Activated naive CD8-positive, alpha-beta T cell treated with anti-CD3 and anti-CD28 coated beads for 36 hours (primary cell): ENCODE measurements at regions not wholly inside any gene's neighbourhood (a gene's known extent, or its start where the extent isn't known, plus 50 kb on each side); places are given as distances from the start of the nearest gene placed in this dataset.

Experiments
- DNase-seq: peaks from one replicate; pipeline ENCODE4 v3.0.0; 2021
- H3K27ac Mint-ChIP-seq: one replicate; pipeline ENCODE4 v1.8.0; 2022; ENCODE audit warnings: mild to moderate bottlenecking, moderate library complexity, mixed read lengths
- H3K27me3 Mint-ChIP-seq: one replicate; pipeline ENCODE4 v1.8.0; 2022; ENCODE audit warnings: mild to moderate bottlenecking, mixed read lengths
- H3K36me3 Mint-ChIP-seq: one replicate; pipeline ENCODE4 v1.8.0; 2021; ENCODE audit warnings: mild to moderate bottlenecking, mixed read lengths
- H3K4me1 Mint-ChIP-seq: one replicate; pipeline ENCODE4 v1.8.0; 2021; ENCODE audit warnings: mixed read lengths
- H3K4me3 Mint-ChIP-seq: one replicate; pipeline ENCODE4 v1.8.0; 2022; ENCODE audit warnings: mild to moderate bottlenecking, moderate library complexity, mixed read lengths
- H3K9me3 Mint-ChIP-seq: one replicate; pipeline ENCODE4 v1.8.0; 2022; ENCODE audit warnings: mixed read lengths

DNA sequence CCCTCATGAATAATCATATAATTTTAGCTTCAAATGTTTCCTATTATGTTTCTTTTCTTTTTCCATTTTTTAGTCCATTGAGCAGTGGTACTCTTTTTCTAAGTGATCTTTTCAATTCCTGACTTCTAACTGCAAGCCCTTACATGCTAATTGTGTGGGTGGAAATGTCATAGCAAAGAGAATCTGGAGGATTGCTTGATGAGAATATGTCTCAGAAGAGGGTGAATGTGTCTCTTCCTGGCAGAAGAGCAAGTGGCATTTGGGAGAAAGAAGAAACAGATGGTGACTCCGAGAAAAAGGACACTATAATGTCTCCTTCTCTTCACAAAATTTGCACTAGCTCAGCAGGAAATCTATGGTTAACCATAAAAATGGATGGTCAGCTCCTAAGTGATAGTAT is 2320.0 kb downstream of the PCDH9 start:
- H3K36me3 Mint-ChIP-seq: no peaks in the 10 kb centered on the region
- no peak for DNase-seq
- H3K27ac Mint-ChIP-seq: no peak overlapping the region
- H3K9me3 Mint-ChIP-seq: peaks cover 12% of the 10 kb centered on the region
- H3K4me3 Mint-ChIP-seq: no peak overlapping the region
- no peaks in the 10 kb centered on the region for H3K27me3 Mint-ChIP-seq
- no peaks in the 10 kb centered on the region for H3K4me1 Mint-ChIP-seq

DNA sequence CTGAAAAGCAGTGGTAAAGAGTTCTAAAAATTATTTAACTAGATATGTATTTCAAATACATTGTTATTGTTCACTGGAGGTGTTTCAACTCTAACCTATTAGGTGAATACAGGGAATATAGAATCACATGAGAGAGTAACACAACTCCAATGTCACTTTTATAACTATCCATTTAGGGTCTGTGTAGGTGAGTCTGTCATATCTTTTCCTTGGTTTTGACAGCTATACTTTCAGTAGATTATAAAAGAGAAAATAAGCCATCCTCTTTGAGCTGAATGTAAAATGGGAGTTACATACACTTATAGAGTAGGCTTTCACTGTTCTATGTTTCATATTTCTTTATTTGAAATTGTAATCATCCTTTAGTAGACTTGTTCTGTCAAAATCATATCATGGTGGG is 2321.0 kb downstream of the PCDH9 start:
- no peak for DNase-seq
- Mint-ChIP-seq H3K4me1 (no peaks in the 10 kb centered on the region), H3K27me3 (no peaks in the 10 kb centered on the region), H3K36me3 (no peaks in the 10 kb centered on the region), H3K4me3 (no peak overlapping the region), H3K27ac (no peak overlapping the region), H3K9me3 (peaks cover 13% of the 10 kb centered on the region)

DNA sequence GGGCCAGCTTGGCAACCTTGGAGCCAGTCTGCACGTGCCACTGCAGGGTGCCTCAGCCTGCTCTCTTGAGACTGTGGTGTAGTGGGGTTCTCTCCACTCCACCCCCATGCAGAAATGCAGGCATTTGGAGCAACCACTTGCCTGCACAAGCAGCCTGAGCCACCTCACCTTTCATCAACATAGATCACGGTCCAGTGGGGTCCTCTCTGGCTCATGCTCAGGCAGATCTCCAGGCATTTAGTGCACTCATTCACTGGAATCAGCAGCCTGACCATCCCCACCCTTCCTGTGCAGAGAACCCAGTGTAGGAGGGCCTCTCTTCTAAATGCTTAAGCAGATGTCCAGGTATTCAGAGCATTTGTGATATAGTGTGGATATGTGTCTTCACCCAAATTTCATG is 2330.1 kb downstream of the PCDH9 start:
- H3K36me3 Mint-ChIP-seq: no peaks in the 10 kb centered on the region
- no peak overlapping the region for H3K27ac Mint-ChIP-seq
- H3K4me3 Mint-ChIP-seq: no peak overlapping the region
- no peaks in the 10 kb centered on the region for H3K4me1 Mint-ChIP-seq
- peaks cover 3% of the 10 kb centered on the region for H3K9me3 Mint-ChIP-seq
- DNase-seq: no peak
- H3K27me3 Mint-ChIP-seq: no peaks in the 10 kb centered on the region

DNA sequence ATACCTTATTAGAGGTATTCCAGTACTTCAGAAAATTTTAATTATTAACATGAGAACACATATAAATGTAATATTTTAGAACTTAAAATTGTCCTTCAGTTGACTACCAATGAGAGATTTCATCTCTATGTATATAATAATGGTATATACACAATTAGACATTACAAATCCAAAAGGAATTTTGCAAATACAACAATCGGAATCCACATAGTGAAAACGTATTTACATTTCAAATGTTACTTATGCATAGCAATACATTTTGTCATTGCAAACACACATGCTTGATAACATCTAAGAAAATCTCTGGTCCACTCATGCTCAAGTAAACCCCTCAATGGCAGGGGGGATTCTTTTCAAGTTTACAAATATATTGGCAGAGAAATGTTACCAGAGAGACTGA is 2345.2 kb downstream of the PCDH9 start:
- Mint-ChIP-seq H3K27me3 (no peaks in the 10 kb centered on the region), H3K4me3 (no peak overlapping the region), H3K9me3 (peaks cover 6% of the 10 kb centered on the region), H3K36me3 (no peaks in the 10 kb centered on the region), H3K4me1 (no peaks in the 10 kb centered on the region), H3K27ac (no peak overlapping the region)
- DNase-seq: no peak

DNA sequence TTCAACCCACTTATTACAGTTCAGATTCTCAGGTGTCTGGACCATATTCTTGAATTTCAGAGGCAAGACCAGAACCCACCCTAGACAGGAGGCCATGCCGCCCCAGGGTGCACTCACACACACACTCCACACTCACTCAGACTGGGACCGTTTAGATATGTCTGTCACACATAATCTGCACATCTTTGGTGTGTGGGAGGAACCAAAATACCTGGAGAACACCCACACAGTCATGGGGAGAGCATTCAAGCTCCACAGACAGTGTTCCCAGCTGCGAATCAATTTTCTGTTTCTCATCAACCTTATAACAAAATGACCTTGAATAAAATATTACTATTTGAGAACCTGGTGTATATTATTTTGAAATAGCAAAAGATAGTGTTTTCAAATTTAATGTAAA is 2353.0 kb downstream of the PCDH9 start:
- no peak for DNase-seq
- Mint-ChIP-seq H3K36me3 (no peaks in the 10 kb centered on the region), H3K4me3 (no peak overlapping the region), H3K27ac (no peak overlapping the region), H3K4me1 (no peaks in the 10 kb centered on the region), H3K9me3 (peaks cover 4% of the 10 kb centered on the region), H3K27me3 (no peaks in the 10 kb centered on the region)

DNA sequence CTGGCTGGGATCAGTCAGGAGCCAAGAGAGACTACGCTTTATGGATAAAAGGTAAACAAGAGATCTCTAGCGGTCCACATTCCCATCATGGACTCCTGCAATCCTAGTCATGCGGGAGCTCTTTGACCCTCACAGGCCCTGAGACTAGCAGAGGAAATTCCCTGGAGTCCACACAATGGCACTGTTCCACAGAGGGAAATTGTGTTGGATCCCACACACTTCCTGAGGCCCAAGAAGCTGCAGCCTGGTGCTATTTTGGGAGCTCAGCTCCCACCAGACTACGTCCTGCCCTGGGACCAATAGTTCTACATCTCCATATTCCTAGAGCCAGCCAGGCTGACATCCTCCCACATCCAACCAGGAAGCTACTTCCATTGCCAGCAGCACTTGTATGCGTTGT is 2358.4 kb downstream of the PCDH9 start:
- DNase-seq: no peak
- Mint-ChIP-seq H3K4me1 (no peaks in the 10 kb centered on the region), H3K27me3 (no peaks in the 10 kb centered on the region), H3K9me3 (peaks cover 7% of the 10 kb centered on the region), H3K36me3 (no peaks in the 10 kb centered on the region), H3K27ac (no peak overlapping the region), H3K4me3 (no peak overlapping the region)

DNA sequence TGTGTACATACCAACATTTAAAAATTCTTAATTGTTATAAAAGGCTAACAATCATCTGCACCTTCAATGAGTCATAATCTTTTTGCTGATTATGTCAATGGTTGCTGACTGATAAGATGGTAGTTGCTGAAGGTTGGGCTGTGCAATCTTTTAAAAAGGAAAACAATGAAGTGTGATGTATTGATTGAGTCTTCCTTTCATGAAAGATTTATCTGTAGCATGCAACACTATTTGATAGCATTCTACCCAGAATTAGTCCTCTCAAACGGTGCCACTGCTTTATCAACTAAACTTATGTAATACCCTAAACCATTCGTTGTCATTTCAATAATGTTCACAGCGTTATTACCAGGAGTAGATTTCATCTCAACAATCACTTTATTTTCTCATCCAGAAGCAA is 2360.6 kb downstream of the PCDH9 start:
- H3K4me1 Mint-ChIP-seq: no peaks in the 10 kb centered on the region
- H3K27me3 Mint-ChIP-seq: no peaks in the 10 kb centered on the region
- H3K9me3 Mint-ChIP-seq: peaks cover 7% of the 10 kb centered on the region
- DNase-seq: no peak
- no peaks in the 10 kb centered on the region for H3K36me3 Mint-ChIP-seq
- no peak overlapping the region for H3K27ac Mint-ChIP-seq
- no peak overlapping the region for H3K4me3 Mint-ChIP-seq

DNA sequence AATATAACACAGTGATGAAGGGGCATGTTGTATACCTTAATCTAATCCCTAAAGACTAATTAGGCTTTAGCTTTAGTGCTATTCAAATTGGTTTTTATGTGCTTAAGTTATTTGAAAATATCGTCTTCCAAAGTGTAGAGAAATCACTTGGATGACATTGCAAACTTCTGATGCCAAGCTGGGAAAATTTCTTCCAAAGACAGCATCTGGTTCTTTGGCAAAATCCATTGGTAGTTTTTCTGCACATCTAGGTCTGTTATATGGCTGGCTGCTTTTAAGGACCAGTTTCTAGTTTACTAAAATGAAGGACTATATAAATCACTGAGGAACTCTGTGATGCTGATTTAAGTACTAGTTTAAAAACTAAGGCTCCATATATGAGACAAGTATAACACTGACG is 2362.3 kb downstream of the PCDH9 start:
- no peak for DNase-seq
- Mint-ChIP-seq H3K27me3 (no peaks in the 10 kb centered on the region), H3K36me3 (no peaks in the 10 kb centered on the region), H3K9me3 (peaks cover 8% of the 10 kb centered on the region), H3K4me3 (no peak overlapping the region), H3K27ac (no peak overlapping the region), H3K4me1 (no peaks in the 10 kb centered on the region)

DNA sequence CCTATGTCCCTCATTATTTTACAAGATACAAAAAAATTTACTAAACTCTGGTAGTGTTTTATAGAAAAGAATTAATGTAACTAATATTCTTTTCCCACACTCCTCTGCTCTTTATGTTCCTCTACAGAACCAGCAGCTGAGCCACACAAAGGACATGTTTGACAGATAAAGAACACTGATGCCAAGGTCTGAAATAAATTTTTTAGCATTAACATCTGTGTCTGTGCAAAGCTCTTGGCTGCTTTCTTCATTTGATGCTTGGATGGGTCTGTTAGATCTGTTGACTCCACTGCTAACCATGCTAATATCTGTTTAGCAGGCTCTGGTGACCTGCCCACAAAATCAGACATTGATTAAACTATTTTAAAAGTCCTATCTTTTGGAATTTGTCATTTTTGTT is 2363.8 kb downstream of the PCDH9 start:
- H3K36me3 Mint-ChIP-seq: no peaks in the 10 kb centered on the region
- DNase-seq: no peak
- no peaks in the 10 kb centered on the region for H3K27me3 Mint-ChIP-seq
- H3K4me1 Mint-ChIP-seq: no peaks in the 10 kb centered on the region
- H3K27ac Mint-ChIP-seq: no peak overlapping the region
- H3K9me3 Mint-ChIP-seq: peaks cover 8% of the 10 kb centered on the region
- H3K4me3 Mint-ChIP-seq: no peak overlapping the region

DNA sequence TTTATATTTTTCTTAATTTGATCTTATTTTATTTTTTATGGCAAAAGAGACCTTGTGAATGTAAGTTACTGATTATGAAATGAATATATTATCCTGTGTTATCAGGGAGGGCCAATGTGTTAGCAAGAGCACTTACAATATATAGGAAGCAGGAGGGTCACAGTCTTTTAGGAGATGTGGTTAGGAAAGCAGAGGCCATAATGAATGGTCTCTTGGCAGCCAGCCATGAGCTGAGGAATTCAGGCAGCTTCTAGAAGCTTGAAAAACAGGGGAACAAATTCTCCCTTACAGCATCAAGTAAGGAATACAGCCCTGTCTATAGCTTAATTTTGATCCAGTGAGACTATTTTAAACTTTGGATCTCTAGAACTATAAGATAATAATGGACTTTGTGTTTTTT is 2374.6 kb downstream of the PCDH9 start:
- Mint-ChIP-seq H3K4me1 (no peaks in the 10 kb centered on the region), H3K27ac (no peak overlapping the region), H3K27me3 (no peaks in the 10 kb centered on the region), H3K36me3 (no peaks in the 10 kb centered on the region), H3K9me3 (peaks cover 6% of the 10 kb centered on the region), H3K4me3 (no peak overlapping the region)
- no peak for DNase-seq

DNA sequence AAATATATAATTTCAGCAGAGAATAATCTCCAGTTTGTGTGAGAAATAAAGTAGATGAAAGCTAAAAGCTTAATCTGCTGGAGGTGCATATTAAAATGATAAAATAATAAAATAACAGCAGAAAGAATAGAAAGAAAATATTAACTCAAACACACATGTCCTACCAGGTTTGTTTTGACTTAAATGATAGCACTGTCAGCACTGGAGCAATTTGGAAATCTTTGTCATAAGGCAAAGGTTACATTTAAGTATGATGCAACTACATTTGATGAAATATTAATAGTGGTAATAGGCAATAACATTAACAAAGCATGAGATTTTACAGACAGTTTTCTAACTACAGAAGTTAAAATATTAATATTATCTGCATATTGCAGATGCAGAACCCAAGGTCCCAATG is 2380.1 kb downstream of the PCDH9 start:
- Mint-ChIP-seq H3K4me3 (no peak overlapping the region), H3K36me3 (no peaks in the 10 kb centered on the region), H3K27me3 (no peaks in the 10 kb centered on the region), H3K9me3 (peaks cover 2% of the 10 kb centered on the region), H3K27ac (no peak overlapping the region), H3K4me1 (no peaks in the 10 kb centered on the region)
- DNase-seq: no peak

DNA sequence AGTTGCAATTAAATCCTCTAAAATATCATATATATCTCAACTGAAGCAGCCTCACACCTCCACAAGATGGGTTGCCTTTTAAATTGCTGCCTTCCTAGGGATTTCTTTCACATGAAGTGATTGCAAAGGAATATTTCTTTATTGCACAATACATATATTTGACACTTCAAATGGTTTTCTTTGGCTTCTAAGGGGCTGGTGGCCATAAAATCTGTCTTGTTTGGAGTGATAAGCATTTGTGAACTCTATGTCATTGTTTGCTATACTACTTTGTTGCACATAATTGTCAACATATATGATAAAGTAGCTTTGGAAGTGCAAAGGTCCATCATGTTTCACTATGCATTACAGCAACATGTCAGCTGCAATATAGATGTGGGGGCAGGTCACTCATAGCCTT is 2380.9 kb downstream of the PCDH9 start:
- H3K4me1 Mint-ChIP-seq: no peaks in the 10 kb centered on the region
- H3K36me3 Mint-ChIP-seq: no peaks in the 10 kb centered on the region
- DNase-seq: no peak

DNA sequence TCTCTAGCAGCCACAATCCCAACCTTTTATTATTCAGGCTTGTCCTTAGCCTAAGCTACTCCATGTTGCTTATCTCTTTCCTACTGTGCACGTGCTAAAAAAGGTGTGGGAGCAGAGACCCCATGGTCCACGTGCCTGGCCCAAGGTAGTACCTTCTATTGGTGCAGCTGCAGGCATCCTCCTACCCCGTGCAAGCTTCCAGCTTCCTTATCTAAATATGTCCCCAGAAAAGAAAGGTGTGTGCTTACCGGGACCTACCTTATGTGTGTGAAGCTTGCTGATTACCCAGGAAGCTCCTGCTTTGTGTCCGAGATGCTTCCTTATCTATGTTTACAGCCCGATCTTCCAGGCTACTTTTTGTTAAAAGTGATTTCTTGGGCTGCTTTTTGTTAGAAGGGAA is 2382.4 kb downstream of the PCDH9 start:
- H3K4me1 Mint-ChIP-seq: no peaks in the 10 kb centered on the region
- DNase-seq: no peak

More for the DNA sequence above, 2380.9 kb downstream of the PCDH9 start:
- Mint-ChIP-seq H3K9me3 (peaks cover 2% of the 10 kb centered on the region), H3K4me3 (no peak overlapping the region), H3K27me3 (no peaks in the 10 kb centered on the region), H3K27ac (no peak overlapping the region)

DNA sequence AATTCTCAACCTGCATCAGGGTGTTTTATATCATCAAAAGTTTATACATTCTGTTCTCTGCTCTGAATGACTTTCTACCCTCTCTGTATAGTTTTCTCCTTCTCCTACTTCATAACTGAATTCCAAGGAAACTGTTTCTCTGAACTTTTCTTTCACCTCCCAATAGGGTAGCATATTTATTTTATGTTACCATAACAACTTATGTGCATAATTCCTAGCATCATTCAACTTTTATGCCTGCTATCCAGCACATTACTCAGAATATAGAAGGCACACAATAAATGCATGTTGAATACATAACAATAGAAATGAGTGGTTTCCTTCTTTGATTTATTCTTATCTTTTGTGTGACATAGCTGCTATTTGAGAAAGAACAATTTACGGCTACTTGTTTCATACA is 2385.0 kb downstream of the PCDH9 start:
- no peaks in the 10 kb centered on the region for H3K4me1 Mint-ChIP-seq
- no peaks in the 10 kb centered on the region for H3K27me3 Mint-ChIP-seq
- H3K36me3 Mint-ChIP-seq: no peaks in the 10 kb centered on the region
- no peak for DNase-seq
- no peak overlapping the region for H3K27ac Mint-ChIP-seq
- H3K4me3 Mint-ChIP-seq: no peak overlapping the region
- peaks cover 5% of the 10 kb centered on the region for H3K9me3 Mint-ChIP-seq

More for the DNA sequence above, 2382.4 kb downstream of the PCDH9 start:
- no peaks in the 10 kb centered on the region for H3K36me3 Mint-ChIP-seq
- no peak overlapping the region for H3K27ac Mint-ChIP-seq
- no peaks in the 10 kb centered on the region for H3K27me3 Mint-ChIP-seq
- no peak overlapping the region for H3K4me3 Mint-ChIP-seq
- H3K9me3 Mint-ChIP-seq: peaks cover 2% of the 10 kb centered on the region

DNA sequence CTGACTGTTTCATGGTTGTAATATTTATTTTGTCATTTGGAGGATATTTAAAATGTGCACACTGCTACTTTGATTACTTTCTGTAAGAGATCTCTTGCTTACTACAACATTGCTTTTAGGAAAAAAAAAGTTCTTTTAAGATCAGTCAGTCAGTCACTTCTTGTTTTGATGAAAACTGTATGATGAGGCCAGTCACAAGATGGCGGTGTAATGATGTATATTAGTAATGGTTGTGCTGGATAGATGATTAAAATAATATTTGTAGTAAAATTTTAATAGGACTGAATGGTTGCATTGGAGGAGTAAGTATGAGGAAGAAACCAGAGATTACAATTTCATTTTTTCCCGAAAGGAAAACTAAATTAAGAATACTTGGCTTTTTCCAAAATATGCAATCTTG is 2411.1 kb downstream of the PCDH9 start:
- H3K4me3 Mint-ChIP-seq: no peak overlapping the region

DNA sequence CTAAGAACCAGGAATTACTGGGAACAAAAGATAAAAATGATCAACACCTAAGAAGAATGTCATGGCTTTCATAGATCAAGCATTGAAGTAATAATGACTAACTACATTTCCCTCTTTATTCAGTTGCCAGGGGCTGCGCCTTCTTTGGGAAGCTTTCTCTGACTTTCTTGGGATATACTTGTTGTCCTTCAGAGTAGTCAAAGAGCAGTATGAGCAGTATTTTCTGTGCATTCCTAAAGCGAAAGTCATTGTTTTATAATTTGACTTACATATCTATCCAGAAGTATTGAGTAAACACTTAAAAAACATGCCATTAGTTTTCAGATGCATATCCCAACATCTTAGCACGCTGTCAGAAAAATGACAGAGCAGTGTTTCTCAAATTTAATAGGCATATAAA is 2412.4 kb downstream of the PCDH9 start:
- no peak overlapping the region for H3K4me3 Mint-ChIP-seq
- no peaks in the 10 kb centered on the region for H3K27me3 Mint-ChIP-seq
- H3K9me3 Mint-ChIP-seq: peaks cover 4% of the 10 kb centered on the region
- no peaks in the 10 kb centered on the region for H3K36me3 Mint-ChIP-seq
- no peak for DNase-seq
- H3K4me1 Mint-ChIP-seq: no peaks in the 10 kb centered on the region
- no peak overlapping the region for H3K27ac Mint-ChIP-seq

More for the DNA sequence above, 2411.1 kb downstream of the PCDH9 start:
- H3K9me3 Mint-ChIP-seq: peaks cover 5% of the 10 kb centered on the region
- no peaks in the 10 kb centered on the region for H3K27me3 Mint-ChIP-seq
- no peak for DNase-seq
- no peaks in the 10 kb centered on the region for H3K4me1 Mint-ChIP-seq
- H3K36me3 Mint-ChIP-seq: no peaks in the 10 kb centered on the region
- no peak overlapping the region for H3K27ac Mint-ChIP-seq

DNA sequence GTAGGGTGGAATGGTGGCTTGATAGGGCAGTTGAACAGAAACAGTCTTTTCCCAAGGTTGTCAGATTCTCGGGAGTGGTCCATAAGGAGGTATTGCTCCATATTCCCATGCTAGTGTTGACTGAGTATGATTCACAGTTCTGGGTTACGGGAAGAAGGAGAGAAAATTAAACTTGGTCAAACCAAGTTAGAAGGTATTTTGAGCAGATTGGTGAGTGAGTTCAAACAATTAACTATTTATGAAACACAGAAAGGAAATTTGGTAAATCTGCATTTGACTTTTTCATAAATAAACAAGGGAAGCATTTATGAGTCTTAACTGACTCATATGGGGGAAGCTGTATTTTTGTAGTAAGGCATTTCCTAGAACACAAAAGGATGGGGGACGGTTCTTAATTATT is 2419.4 kb downstream of the PCDH9 start:
- no peaks in the 10 kb centered on the region for H3K4me1 Mint-ChIP-seq
- H3K4me3 Mint-ChIP-seq: no peak overlapping the region
- H3K27me3 Mint-ChIP-seq: no peaks in the 10 kb centered on the region

More for the DNA sequence above, 2419.4 kb downstream of the PCDH9 start:
- peaks cover 5% of the 10 kb centered on the region for H3K9me3 Mint-ChIP-seq
- DNase-seq: no peak
- no peaks in the 10 kb centered on the region for H3K36me3 Mint-ChIP-seq
- no peak overlapping the region for H3K27ac Mint-ChIP-seq
